Endothelial cell (in vitro differentiated cells): ENCODE measurements at regions not wholly inside any gene's neighbourhood (a gene's known extent, or its start where the extent isn't known, plus 50 kb on each side); places are given as distances from the start of the nearest gene placed in this dataset.

Experiments
- DNase-seq: peaks from one replicate; pipeline ENCODE4 v3.0.0; 2021; ENCODE audit warnings: low spot score
- H3K27ac Mint-ChIP-seq: one replicate; pipeline ENCODE4 v1.8.0; 2021; ENCODE audit warnings: mixed read lengths, inconsistent platforms; ENCODE audit not compliant: unreplicated experiment
- H3K27me3 Mint-ChIP-seq: one replicate; pipeline ENCODE4 v1.8.0; 2021; ENCODE audit warnings: mild to moderate bottlenecking, moderate library complexity, mixed read lengths, inconsistent platforms; ENCODE audit not compliant: unreplicated experiment
- H3K36me3 Mint-ChIP-seq: one replicate; pipeline ENCODE4 v1.8.0; 2021; ENCODE audit warnings: mild to moderate bottlenecking, low read depth, mixed read lengths, inconsistent platforms; ENCODE audit not compliant: unreplicated experiment
- H3K4me1 Mint-ChIP-seq: one replicate; pipeline ENCODE4 v1.8.0; 2021; ENCODE audit warnings: mild to moderate bottlenecking, mixed read lengths, inconsistent platforms; ENCODE audit not compliant: unreplicated experiment
- H3K4me3 Mint-ChIP-seq: one replicate; pipeline ENCODE4 v1.8.0; 2021; ENCODE audit warnings: mild to moderate bottlenecking, mixed read lengths, inconsistent platforms; ENCODE audit not compliant: unreplicated experiment
- H3K9me3 Mint-ChIP-seq: one replicate; pipeline ENCODE4 v1.8.0; 2021; ENCODE audit warnings: mixed read lengths, inconsistent platforms; ENCODE audit not compliant: unreplicated experiment
- TF ChIP-seq, protein P1 (sequence below): fragments of 200-600 bp; sonication (generic); IDR thresholded peaks from one replicate; pipeline ENCODE4 v1.5.0; 2021; ENCODE audit warnings: antibody characterized with exemption; ENCODE audit not compliant: unreplicated experiment

DNA sequence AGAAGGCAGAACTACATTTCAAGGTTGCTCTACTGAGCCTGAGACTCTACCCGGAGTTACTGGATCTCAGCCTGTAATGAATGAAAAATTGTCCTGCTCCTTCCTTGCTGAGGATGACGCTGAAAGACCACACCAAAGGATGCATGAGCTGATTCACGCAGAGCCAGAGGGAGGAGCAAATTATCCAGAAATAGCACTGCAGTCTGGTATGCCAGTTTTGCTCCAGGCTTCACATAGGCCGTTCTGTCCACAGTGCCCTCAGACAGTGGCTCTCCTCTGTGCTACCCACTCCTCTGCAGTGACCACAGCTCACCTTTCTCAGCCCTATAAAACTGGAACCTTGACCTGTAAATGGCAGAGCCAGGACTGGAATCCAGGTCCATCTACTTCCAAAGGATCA, 79.3 kb upstream of the GALNT18 start:
- Mint-ChIP-seq H3K27me3 (no peaks in the 10 kb centered on the region), H3K4me3 (no peak overlapping the region), H3K27ac (no peak overlapping the region), H3K9me3 (no peaks in the 10 kb centered on the region), H3K36me3 (no peaks in the 10 kb centered on the region), H3K4me1 (peaks cover 11% of the 10 kb centered on the region)
- TF ChIP-seq, protein P1, sequence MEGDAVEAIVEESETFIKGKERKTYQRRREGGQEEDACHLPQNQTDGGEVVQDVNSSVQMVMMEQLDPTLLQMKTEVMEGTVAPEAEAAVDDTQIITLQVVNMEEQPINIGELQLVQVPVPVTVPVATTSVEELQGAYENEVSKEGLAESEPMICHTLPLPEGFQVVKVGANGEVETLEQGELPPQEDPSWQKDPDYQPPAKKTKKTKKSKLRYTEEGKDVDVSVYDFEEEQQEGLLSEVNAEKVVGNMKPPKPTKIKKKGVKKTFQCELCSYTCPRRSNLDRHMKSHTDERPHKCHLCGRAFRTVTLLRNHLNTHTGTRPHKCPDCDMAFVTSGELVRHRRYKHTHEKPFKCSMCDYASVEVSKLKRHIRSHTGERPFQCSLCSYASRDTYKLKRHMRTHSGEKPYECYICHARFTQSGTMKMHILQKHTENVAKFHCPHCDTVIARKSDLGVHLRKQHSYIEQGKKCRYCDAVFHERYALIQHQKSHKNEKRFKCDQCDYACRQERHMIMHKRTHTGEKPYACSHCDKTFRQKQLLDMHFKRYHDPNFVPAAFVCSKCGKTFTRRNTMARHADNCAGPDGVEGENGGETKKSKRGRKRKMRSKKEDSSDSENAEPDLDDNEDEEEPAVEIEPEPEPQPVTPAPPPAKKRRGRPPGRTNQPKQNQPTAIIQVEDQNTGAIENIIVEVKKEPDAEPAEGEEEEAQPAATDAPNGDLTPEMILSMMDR, result no peak
- DNase-seq, result no peak

DNA sequence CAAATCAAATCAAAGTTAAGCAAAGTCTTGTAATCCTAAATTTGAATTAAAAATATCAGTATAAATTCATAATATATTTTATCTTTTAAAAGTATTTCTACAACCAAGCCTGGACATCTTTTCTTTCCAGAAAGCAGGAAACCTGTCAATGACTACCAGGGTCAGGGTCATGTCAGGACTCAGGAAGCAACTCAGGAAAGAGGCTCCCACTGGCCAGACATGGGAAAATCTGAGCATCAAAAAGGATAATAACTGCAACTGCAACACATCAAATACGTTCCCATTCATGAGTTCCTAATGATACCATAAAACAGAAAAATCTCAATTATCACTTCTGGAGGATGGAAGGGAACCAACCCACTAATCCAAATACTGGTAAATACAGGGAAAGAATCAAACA, 76.0 kb upstream of the GALNT18 start:
- Mint-ChIP-seq H3K4me3 (no peak overlapping the region), H3K4me1 (peaks cover 13% of the 10 kb centered on the region), H3K27ac (no peak overlapping the region), H3K9me3 (no peaks in the 10 kb centered on the region), H3K36me3 (peaks cover 8% of the 10 kb centered on the region), H3K27me3 (peaks cover 3% of the 10 kb centered on the region)
- TF ChIP-seq, protein P1, result no peak
- DNase-seq, result no peak

DNA sequence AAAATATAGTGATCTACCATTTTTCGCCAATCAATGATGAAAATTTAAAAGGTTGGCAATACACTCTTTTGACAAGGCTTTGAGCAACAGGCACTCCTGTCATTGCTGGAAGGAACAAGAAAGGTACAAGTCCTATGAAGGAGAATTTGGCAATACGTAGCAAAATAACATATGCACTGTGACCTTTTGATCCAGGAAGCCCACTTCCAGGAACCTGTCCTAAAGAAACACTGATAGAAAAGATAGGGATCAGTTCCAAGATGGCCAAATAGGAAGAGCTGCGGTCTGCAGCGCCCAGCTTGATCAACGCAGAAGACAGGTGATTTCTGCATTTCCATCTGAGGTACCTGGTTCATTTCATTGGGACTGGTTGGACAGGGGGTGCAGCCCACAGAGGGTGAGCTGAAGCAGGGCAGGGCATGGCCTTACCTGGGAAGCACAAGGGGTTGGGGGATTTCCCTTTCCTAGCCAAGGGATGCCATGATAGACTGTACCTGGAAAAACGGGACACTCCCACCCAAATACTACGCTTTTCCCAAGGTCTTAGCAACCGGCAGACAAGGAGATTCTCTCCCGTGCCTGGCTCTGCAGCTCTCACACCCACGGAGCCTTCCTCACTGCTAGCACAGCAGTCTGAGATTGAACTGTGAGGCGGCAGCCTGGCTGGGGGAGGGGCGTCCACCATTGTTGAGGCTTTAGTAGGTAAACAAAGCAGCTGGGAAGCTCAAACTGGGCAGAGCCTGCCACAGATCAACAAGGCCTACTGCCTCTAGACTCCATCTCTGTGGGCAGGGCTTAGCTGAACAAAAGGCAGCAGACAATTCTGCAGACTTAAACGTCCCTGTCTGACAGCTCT, 69.7 kb upstream of the GALNT18 start:
- Mint-ChIP-seq H3K27me3 (peaks cover 3% of the 10 kb centered on the region), H3K27ac (no peak overlapping the region), H3K4me3 (no peak overlapping the region), H3K9me3 (no peaks in the 10 kb centered on the region), H3K36me3 (peaks cover 8% of the 10 kb centered on the region), H3K4me1 (peaks cover 11% of the 10 kb centered on the region)
- TF ChIP-seq, protein P1, result no peak
- peak; percentile 38 for DNase-seq

DNA sequence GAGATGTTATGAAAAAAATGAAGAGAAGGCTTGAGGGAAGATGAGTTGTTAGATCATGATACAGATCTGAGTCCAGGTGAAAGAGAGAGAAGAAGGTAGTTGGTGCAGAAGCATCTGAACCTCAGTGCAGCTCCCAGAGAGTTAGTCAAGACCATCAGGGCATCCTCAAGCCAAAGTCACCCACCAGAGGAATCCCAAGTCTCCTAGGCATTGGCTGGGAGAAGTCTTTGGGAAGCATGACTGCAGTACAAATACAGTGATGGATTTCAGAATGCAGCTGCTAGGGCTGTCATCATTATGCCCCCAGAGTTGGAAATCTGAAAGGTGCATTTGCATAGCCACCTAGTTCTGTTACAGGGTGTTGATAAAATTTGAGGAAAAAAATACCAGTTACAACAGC, 59.7 kb upstream of the GALNT18 start:
- H3K9me3 Mint-ChIP-seq, result no peaks in the 10 kb centered on the region
- no peak for DNase-seq
- no peak overlapping the region for H3K4me3 Mint-ChIP-seq
- TF ChIP-seq, protein P1, result no peak
- no peaks in the 10 kb centered on the region for H3K36me3 Mint-ChIP-seq
- peaks cover under 1% of the 10 kb centered on the region for H3K27me3 Mint-ChIP-seq
- H3K27ac Mint-ChIP-seq, result no peak overlapping the region
- H3K4me1 Mint-ChIP-seq, result peaks cover 8% of the 10 kb centered on the region

DNA sequence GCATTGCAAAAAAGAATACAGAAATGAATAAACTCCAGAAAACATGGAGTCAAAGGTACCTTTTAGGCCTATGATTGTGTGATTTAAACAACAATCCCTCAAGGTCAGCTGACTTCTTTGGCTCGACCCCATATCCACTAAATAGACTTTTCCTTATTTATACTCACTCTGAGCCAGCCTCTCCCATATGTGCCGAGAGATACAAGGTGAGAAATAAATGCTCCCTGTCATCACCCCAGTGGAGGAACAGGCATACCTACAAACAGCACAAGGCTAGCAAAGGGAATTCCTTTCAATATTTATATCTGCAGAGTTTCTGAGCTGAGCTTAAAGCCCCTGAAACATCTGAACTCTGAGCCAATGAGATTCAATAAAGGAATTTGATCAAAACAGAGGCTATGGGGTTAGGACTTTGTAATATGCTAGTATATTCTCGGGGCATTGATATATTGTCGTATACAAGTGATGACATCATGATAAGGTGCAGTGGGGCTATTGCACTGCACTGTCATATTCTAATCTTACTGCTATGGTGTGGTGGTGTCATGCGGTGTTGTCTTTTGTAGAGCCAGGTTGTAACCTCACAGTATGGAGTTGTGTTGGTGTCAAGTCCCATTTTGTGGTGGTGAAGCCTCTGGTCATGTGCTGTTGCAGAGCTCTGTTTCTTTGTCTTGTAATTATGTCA, 56.0 kb upstream of the GALNT18 start:
- no peak for DNase-seq
- Mint-ChIP-seq H3K27me3 (peaks cover 3% of the 10 kb centered on the region), H3K9me3 (no peaks in the 10 kb centered on the region), H3K4me3 (no peak overlapping the region), H3K36me3 (no peaks in the 10 kb centered on the region), H3K27ac (no peak overlapping the region), H3K4me1 (peaks cover 13% of the 10 kb centered on the region)
- TF ChIP-seq, protein P1, result no peak
